ENCODE measurements at regions not wholly inside any gene's neighbourhood (a gene's known extent, or its start where the extent isn't known, plus 50 kb on each side); places are given as distances from the start of the nearest gene placed in this dataset.

- Histone ChIP-seq H3K27me3 (no peaks in the 10 kb centered on the region), H3K27ac (no peak overlapping the region), H3K4me3 (no peak overlapping the region), H3K36me3 (no peaks in the 10 kb centered on the region), H3K9me3 (no peaks in the 10 kb centered on the region), H3K4me1 (peaks cover 0 to 4% (median 0%) of the 10 kb centered on the region in 4 donors)
- in situ Hi-C loops (cut with MboI; ENCODE audit: low pct_ligation_motif_present in 1 of 4, low pct_unique_long_range_greater_than_20kb in 1 of 4, low sequenced_read_pairs in 3 of 4) (no loop called here), intact Hi-C loops (cut with DNase I; ENCODE audit: low total_unique reads) (no loop called here)
- WGBS, 2 donors (ENCODE audit: low coverage in 1 of 2) = 45 to 56% methylated on average over 2 to 9 of the region's 9 CpGs
- TF ChIP-seq, protein P1, sequence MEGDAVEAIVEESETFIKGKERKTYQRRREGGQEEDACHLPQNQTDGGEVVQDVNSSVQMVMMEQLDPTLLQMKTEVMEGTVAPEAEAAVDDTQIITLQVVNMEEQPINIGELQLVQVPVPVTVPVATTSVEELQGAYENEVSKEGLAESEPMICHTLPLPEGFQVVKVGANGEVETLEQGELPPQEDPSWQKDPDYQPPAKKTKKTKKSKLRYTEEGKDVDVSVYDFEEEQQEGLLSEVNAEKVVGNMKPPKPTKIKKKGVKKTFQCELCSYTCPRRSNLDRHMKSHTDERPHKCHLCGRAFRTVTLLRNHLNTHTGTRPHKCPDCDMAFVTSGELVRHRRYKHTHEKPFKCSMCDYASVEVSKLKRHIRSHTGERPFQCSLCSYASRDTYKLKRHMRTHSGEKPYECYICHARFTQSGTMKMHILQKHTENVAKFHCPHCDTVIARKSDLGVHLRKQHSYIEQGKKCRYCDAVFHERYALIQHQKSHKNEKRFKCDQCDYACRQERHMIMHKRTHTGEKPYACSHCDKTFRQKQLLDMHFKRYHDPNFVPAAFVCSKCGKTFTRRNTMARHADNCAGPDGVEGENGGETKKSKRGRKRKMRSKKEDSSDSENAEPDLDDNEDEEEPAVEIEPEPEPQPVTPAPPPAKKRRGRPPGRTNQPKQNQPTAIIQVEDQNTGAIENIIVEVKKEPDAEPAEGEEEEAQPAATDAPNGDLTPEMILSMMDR (IDR thresholded peaks at IDR 0.05) = no peak
- TF ChIP-seq POLR2A (IDR thresholded peaks at IDR 0.05) = no peak
- TF ChIP-seq POLR2AphosphoS5 (IDR thresholded peaks at IDR 0.05) = no peak
- TF ChIP-seq EP300 (IDR thresholded peaks at IDR 0.05; ENCODE audit: low read depth) = no peak
- DNase-seq = no peak
These were observed 308.2 kb upstream of the ADAMTS9 start for GRCh38 chr3:64995857-64996551.

DNA sequence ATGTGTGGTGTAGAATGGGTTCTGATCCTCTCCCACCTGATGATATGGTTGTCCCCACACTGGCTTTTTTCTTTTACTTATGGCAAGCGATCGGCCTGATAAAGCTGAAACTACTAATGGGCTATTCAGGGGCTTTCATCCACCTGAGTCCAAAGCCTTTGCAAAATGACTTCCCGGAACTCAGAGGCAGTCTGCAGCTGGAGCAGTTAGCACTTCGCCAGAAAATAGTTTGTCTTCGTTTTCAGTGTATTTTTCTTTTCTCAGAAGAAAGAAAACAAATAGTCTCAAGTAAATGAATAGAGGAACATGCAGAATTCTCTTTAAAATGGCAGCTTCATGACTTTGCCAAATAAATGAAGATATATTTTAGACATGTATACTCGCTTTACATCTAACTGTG is 306.0 kb upstream of the ADAMTS9 start:
- Histone ChIP-seq H3K27ac (no peak overlapping the region), H3K27me3 (no peaks in the 10 kb centered on the region), H3K4me1 (peaks cover 0 to 4% (median 0%) of the 10 kb centered on the region in 4 donors), H3K4me3 (no peak overlapping the region), H3K9me3 (no peaks in the 10 kb centered on the region), H3K36me3 (no peaks in the 10 kb centered on the region)
- intact Hi-C loops (cut with DNase I; ENCODE audit: low total_unique reads) (no loop called here), in situ Hi-C loops (cut with MboI; ENCODE audit: low pct_ligation_motif_present in 1 of 4, low pct_unique_long_range_greater_than_20kb in 1 of 4, low sequenced_read_pairs in 3 of 4) (no loop called here)
- no peak for DNase-seq
- TF ChIP-seq, protein P1 (IDR thresholded peaks at IDR 0.05) = no peak
- TF ChIP-seq POLR2A (IDR thresholded peaks at IDR 0.05) (no peak), EP300 (IDR thresholded peaks at IDR 0.05; ENCODE audit: low read depth) (no peak), POLR2AphosphoS5 (IDR thresholded peaks at IDR 0.05) (no peak)
- WGBS, 2 donors (ENCODE audit: low coverage in 1 of 2) = 82 to 85% methylated on average over 5 to 6 of the region's 6 CpGs

- in situ Hi-C loops (cut with MboI; ENCODE audit: low pct_ligation_motif_present in 1 of 4, low pct_unique_long_range_greater_than_20kb in 1 of 4, low sequenced_read_pairs in 3 of 4) (no loop called here), intact Hi-C loops (cut with DNase I; ENCODE audit: low total_unique reads) (no loop called here)
- 70 to 75% methylated on average over 7 of the region's 7 CpGs for WGBS, 2 donors (ENCODE audit: low coverage in 1 of 2)
- H3K4me1 ChIP-seq = peaks cover 0 to 4% (median 0%) of the 10 kb centered on the region in 4 donors
- no peaks in the 10 kb centered on the region for H3K9me3 ChIP-seq
- no peak overlapping the region for H3K4me3 ChIP-seq
- H3K27ac ChIP-seq = no peak overlapping the region
- no peaks in the 10 kb centered on the region for H3K36me3 ChIP-seq
- TF ChIP-seq EP300 (IDR thresholded peaks at IDR 0.05; ENCODE audit: low read depth) (no peak), POLR2A (IDR thresholded peaks at IDR 0.05) (no peak), POLR2AphosphoS5 (IDR thresholded peaks at IDR 0.05) (no peak)
- TF ChIP-seq, protein P1 (IDR thresholded peaks at IDR 0.05) = no peak
- H3K27me3 ChIP-seq = no peaks in the 10 kb centered on the region
- no peak for DNase-seq
These were observed 304.9 kb upstream of the ADAMTS9 start for GRCh38 chr3:64992530-64993285.

DNA sequence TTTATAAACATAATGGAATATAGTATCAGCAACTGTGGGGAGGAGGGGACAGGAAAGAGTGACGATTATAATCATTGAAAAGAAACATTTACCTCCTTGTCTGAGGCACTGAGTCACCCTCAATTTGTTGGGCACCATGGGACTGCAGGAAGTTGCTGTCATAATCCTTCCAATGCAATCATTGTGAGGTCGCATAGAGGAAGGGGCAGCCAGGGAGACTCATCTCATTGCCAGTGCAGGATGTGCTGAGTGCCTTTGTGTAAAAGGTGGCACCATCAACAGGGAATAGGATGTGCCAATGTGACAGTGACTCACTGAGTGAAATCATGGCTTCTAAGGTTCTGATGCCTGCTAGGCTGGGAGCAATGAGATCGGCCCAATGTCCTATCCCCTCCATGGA is 300.4 kb upstream of the ADAMTS9 start:
- Histone ChIP-seq H3K27ac (no peak overlapping the region), H3K36me3 (no peaks in the 10 kb centered on the region), H3K9me3 (no peaks in the 10 kb centered on the region), H3K4me1 (peaks cover 0 to 4% (median 0%) of the 10 kb centered on the region in 4 donors), H3K4me3 (no peak overlapping the region), H3K27me3 (no peaks in the 10 kb centered on the region)
- WGBS, 2 donors (ENCODE audit: low coverage in 1 of 2) = 60 to 64% methylated on average over 3 of the region's 3 CpGs
- no peak for DNase-seq
- in situ Hi-C loops (cut with MboI; ENCODE audit: low pct_ligation_motif_present in 1 of 4, low pct_unique_long_range_greater_than_20kb in 1 of 4, low sequenced_read_pairs in 3 of 4) = no loop called here
- no peak for TF ChIP-seq POLR2A (IDR thresholded peaks at IDR 0.05)
- intact Hi-C loops (cut with DNase I; ENCODE audit: low total_unique reads) = no loop called here

Data from transverse colon (tissue), 4 donors.